ENCODE measurements at regions not wholly inside any gene's neighbourhood (a gene's known extent, or its start where the extent isn't known, plus 50 kb on each side); places are given as distances from the start of the nearest gene placed in this dataset.

DNA sequence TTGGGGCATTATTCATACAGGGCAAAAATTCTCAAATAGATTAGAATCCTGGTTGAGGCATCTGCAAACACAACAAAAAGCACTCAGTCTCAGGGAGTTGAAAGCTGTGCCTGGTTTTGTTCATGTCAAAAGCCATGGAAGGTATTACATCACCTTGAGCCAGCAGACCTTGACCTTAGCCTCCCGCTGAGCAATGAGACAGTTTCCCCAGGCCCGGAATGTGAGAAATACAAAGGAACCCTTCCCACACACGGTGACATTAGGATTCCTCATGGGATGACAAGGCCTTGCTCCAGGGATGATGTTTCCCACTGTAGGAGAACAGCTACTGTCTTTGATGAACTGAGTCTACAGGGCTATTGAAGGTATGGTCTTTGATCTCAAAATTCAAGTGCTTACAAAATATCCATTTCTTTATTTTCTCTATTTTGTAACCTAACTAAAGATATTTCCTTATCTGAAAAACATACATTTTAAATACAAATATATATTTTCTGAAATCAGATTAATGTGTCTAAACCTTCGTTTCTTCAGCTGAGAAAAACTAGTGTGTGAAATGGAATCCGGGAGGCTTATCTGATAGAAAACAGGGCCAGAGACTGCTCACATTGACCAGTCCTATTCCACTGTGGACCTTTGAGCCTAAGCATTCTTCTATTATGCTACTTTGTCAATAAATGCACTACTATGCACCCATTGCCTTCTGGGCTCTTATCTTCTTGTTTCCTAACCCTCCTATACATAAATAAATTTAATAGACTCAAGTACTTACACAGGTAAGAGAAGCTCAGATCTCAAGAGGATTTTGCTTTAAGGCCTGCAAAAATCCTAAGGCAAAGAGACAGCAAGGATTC, 298.2 kb downstream of the KBTBD8 start:
- no peak overlapping the region for H3K27ac ChIP-seq (ENCODE audit: low read depth, low read length, poor library complexity, severe bottlenecking)
- no peaks in the 10 kb centered on the region for H3K4me1 ChIP-seq (ENCODE audit: insufficient read depth, low read length, poor library complexity, severe bottlenecking)
- intact Hi-C loops (cut with micrococcal nuclease; ENCODE audit: unreplicated experiment), result no loop called here
- no TSS peak for BruUV-seq (replicated peaks)
- H3K4me2 ChIP-seq (ENCODE audit: low read length), result no peak overlapping the region
- no peaks in the 10 kb centered on the region for H3K9me3 ChIP-seq (ENCODE audit: low read length)
- no peaks in the 10 kb centered on the region for H4K20me1 ChIP-seq (ENCODE audit: insufficient read depth, low read length)
- no peaks in the 10 kb centered on the region for H3K79me2 ChIP-seq (ENCODE audit: insufficient read depth, low read depth, low read length)
- ChIA-PET POLR2A (interaction anchor here (2.0 kb wide), 1 partner anchor 12 kb away, joined by 5 read pairs; no protein-coding TSS in a partner anchor), CTCF (ENCODE audit: unreplicated experiment) (no interaction called here)
- TF ChIP-seq, protein P1, sequence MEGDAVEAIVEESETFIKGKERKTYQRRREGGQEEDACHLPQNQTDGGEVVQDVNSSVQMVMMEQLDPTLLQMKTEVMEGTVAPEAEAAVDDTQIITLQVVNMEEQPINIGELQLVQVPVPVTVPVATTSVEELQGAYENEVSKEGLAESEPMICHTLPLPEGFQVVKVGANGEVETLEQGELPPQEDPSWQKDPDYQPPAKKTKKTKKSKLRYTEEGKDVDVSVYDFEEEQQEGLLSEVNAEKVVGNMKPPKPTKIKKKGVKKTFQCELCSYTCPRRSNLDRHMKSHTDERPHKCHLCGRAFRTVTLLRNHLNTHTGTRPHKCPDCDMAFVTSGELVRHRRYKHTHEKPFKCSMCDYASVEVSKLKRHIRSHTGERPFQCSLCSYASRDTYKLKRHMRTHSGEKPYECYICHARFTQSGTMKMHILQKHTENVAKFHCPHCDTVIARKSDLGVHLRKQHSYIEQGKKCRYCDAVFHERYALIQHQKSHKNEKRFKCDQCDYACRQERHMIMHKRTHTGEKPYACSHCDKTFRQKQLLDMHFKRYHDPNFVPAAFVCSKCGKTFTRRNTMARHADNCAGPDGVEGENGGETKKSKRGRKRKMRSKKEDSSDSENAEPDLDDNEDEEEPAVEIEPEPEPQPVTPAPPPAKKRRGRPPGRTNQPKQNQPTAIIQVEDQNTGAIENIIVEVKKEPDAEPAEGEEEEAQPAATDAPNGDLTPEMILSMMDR (conservative IDR thresholded peaks at IDR 0.05; ENCODE audit: low read length), result no peak
- no peak for TF ChIP-seq EZH2phosphoT487 (IDR thresholded peaks at IDR 0.05; ENCODE audit: borderline replicate concordance, low read depth, low read length)
- no peak for DNase-seq (ENCODE audit: low spot score)
- no peaks in the 10 kb centered on the region for H3K36me3 ChIP-seq (ENCODE audit: insufficient read depth, low read length)
- H3K9me2 ChIP-seq (ENCODE audit: insufficient read depth, low read length), result no peaks in the 10 kb centered on the region
- no peak overlapping the region for H2AFZ ChIP-seq (ENCODE audit: low read length)
- H3K4me3 ChIP-seq (ENCODE audit: low read depth, low read length, poor library complexity, severe bottlenecking), result no peak overlapping the region

DNA sequence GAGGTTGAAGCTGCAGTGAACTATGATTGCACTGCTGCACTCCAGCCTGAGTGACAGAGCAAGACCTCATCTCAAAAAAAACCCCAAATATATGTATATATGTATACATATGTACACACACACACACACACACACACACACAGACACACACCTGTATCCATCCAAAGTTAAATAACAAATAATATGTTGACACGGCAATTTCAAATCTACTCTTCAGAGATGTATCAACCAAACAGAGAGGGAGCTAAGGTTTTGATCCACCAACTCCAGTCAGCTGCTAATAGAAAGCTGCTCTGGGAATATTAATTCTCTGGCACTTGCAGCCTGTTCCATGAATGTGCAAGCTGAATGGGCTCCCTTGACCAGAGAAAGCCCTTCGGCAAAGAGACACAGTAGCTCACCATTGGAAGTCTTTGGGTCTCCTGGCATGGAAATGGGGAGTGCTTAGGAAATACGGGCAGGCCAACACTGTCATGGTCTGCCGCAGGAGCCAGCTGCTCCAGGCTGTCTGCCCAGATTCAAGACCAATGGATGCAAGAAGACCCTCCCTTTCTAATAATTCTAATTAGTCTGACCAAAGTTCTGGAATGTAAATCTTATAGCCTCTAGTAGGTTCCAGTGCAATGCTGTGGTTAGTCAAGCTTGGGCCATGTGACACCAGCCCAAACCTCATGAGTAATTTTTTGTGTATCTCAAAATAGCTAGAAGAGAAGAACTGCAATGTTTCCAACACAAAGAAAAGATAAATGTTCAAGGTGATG, 299.8 kb downstream of the KBTBD8 start:
- intact Hi-C loops (cut with micrococcal nuclease; ENCODE audit: unreplicated experiment), result no loop called here

More for the DNA sequence above, 299.8 kb downstream of the KBTBD8 start:
- no peaks in the 10 kb centered on the region for H3K36me3 ChIP-seq (ENCODE audit: insufficient read depth, low read length)
- BruUV-seq (replicated peaks), result no TSS peak
- no peak overlapping the region for H2AFZ ChIP-seq (ENCODE audit: low read length)
- H3K4me2 ChIP-seq (ENCODE audit: low read length), result no peak overlapping the region
- ChIA-PET CTCF (ENCODE audit: unreplicated experiment) (no interaction called here), POLR2A (interaction anchor here (0.9 to 2.0 kb wide), 2 partner anchors 10 to 64 kb away, joined by 3 to 5 read pairs; no protein-coding TSS in a partner anchor)
- TF ChIP-seq EZH2phosphoT487 (IDR thresholded peaks at IDR 0.05; ENCODE audit: borderline replicate concordance, low read depth, low read length), result no peak
- TF ChIP-seq, protein P1 (conservative IDR thresholded peaks at IDR 0.05; ENCODE audit: low read length), result no peak
- no peaks in the 10 kb centered on the region for H3K4me1 ChIP-seq (ENCODE audit: insufficient read depth, low read length, poor library complexity, severe bottlenecking)
- DNase-seq (ENCODE audit: low spot score), result no peak
- no peak overlapping the region for H3K4me3 ChIP-seq (ENCODE audit: low read depth, low read length, poor library complexity, severe bottlenecking)
- no peak overlapping the region for H3K27ac ChIP-seq (ENCODE audit: low read depth, low read length, poor library complexity, severe bottlenecking)
- H3K79me2 ChIP-seq (ENCODE audit: insufficient read depth, low read depth, low read length), result no peaks in the 10 kb centered on the region
- H3K9me3 ChIP-seq (ENCODE audit: low read length), result no peaks in the 10 kb centered on the region
- no peaks in the 10 kb centered on the region for H4K20me1 ChIP-seq (ENCODE audit: insufficient read depth, low read length)
- H3K9me2 ChIP-seq (ENCODE audit: insufficient read depth, low read length), result no peaks in the 10 kb centered on the region
